AG04450 (cell line): ENCODE measurements at regions not wholly inside any gene's neighbourhood (a gene's known extent, or its start where the extent isn't known, plus 50 kb on each side); places are given as distances from the start of the nearest gene placed in this dataset.

Experiments used
- CTCF ChIA-PET: fragments of 300-600, 350-600 bp; formaldehyde crosslinking; extraction: SDS; loops from one replicate; lab custom pipeline; 2022; ENCODE audit warnings: antibody characterized with exemption, inconsistent platforms; lab: Charles Lee
- POLR2A ChIA-PET: fragments of 350-600 bp; formaldehyde crosslinking; extraction: SDS; loops from one replicate; lab custom pipeline; 2021; ENCODE audit warnings: antibody characterized with exemption, inconsistent platforms; lab: Yijun Ruan, JAX
- DNase-seq: peaks from one replicate; pipeline ENCODE4 v3.0.0-alpha.2; 2011; ENCODE audit warnings: low read depth, low spot score
- H3K27ac ChIP-seq: one replicate; pipeline ENCODE4 v1.5.1; 2012; ENCODE audit warnings: low read depth, low read length, control low read depth
- H3K27me3 ChIP-seq: one replicate; pipeline ENCODE4 v1.6.0; 2012; ENCODE audit warnings: low read length; ENCODE audit not compliant: control insufficient read depth, insufficient read depth
- H3K4me3 ChIP-seq: 2 replicates; pipeline ENCODE4 v1.5.1; 2011; ENCODE audit warnings: mild to moderate bottlenecking, low read depth, low read length, control low read depth
- H3K9me3 ChIP-seq: 2 replicates; pipeline ENCODE4 v1.5.1; 2012; ENCODE audit warnings: low read length; ENCODE audit not compliant: control insufficient read depth, insufficient read depth
- CTCF ChIP-seq: IDR thresholded peaks from 2 replicates; pipeline ENCODE4 v1.5.1; 2011; ENCODE audit warnings: low read depth, low read length, control low read depth, inconsistent platforms

GRCh38 chr5:68047035-68047434 is 168.5 kb upstream of the PIK3R1 start:
- no peak overlapping the region for H3K27ac ChIP-seq
- TF ChIP-seq CTCF: no peak
- CTCF ChIA-PET: no interaction called here
- POLR2A ChIA-PET: interaction anchor here (0.7 to 1.1 kb wide), 4 partner anchors 19 to 455 kb away, joined by 3 to 5 read pairs (median 3); partner anchors contain the start of gene PIK3R1
- no peak overlapping the region for H3K4me3 ChIP-seq
- peak; percentile 7 for DNase-seq
- H3K27me3 ChIP-seq: no peaks in the 10 kb centered on the region
- peaks cover 2% of the 10 kb centered on the region; the same call in 1 of the 2 replicates for H3K9me3 ChIP-seq

GRCh38 chr5:68046445-68046844 is 169.1 kb upstream of the PIK3R1 start:
- peak; percentile 95 for DNase-seq
- peaks cover 2% of the 10 kb centered on the region; the same call in 1 of the 2 replicates for H3K9me3 ChIP-seq
- ChIA-PET CTCF (interaction anchor here (1.0 kb wide), 1 partner anchor 18 kb away, joined by 5 read pairs; no protein-coding TSS in a partner anchor), POLR2A (interaction anchor here (0.7 to 1.1 kb wide), 6 partner anchors 19 to 455 kb away, joined by 3 to 7 read pairs (median 4); partner anchors contain the start of gene PIK3R1)
- TF ChIP-seq CTCF: no peak
- no peaks in the 10 kb centered on the region for H3K27me3 ChIP-seq
- H3K4me3 ChIP-seq: no peak overlapping the region
- H3K27ac ChIP-seq: peak overlapping the region; percentile 73

- no peaks in the 10 kb centered on the region for H3K9me3 ChIP-seq
- no peak for DNase-seq
- CTCF ChIA-PET: interaction anchor here (0.6 kb wide), 2 partner anchors 142 to 211 kb away, joined by 3 read pairs; no protein-coding TSS in a partner anchor
- no peaks in the 10 kb centered on the region for H3K27me3 ChIP-seq
- no peak for TF ChIP-seq CTCF
- POLR2A ChIA-PET: no interaction called here
- no peak overlapping the region for H3K27ac ChIP-seq
- H3K4me3 ChIP-seq: no peak overlapping the region
These were observed 174.3 kb upstream of the PIK3R1 start for GRCh38 chr5:68041293-68041692.

GRCh38 chr5:68037546-68037945 is 178.0 kb upstream of the PIK3R1 start:
- H3K27me3 ChIP-seq: no peaks in the 10 kb centered on the region
- ChIA-PET POLR2A (no interaction called here), CTCF (no interaction called here)
- no peaks in the 10 kb centered on the region for H3K9me3 ChIP-seq
- no peak overlapping the region for H3K4me3 ChIP-seq
- no peak for DNase-seq
- no peak overlapping the region for H3K27ac ChIP-seq
- no peak for TF ChIP-seq CTCF

GRCh38 chr5:68033961-68034571 is 181.5 kb upstream of the PIK3R1 start:
- ChIA-PET POLR2A (no interaction called here), CTCF (no interaction called here)
- Histone ChIP-seq H3K27me3 (no peaks in the 10 kb centered on the region), H3K9me3 (no peaks in the 10 kb centered on the region), H3K4me3 (no peak overlapping the region), H3K27ac (no peak overlapping the region)
- DNase-seq: peak; percentile 23
- no peak for TF ChIP-seq CTCF
